Neural cell (in vitro differentiated cells): ENCODE measurements at regions not wholly inside any gene's neighbourhood (a gene's known extent, or its start where the extent isn't known, plus 50 kb on each side); places are given as distances from the start of the nearest gene placed in this dataset.

Source experiments
- H2AFZ ChIP-seq: fragments of 200-600, 300-800 bp; sonication (generic), shearing (Covaris generic); 2 replicates; pipeline ENCODE4 v1.6.0; 2014; ENCODE audit warnings: low read depth, mild to moderate bottlenecking, antibody characterized with exemption, low read length, moderate library complexity
- H3F3A ChIP-seq: fragments of 200-600 bp; shearing (Covaris generic); 2 replicates; pipeline ENCODE4 v1.6.1; 2016; ENCODE audit warnings: mild to moderate bottlenecking, moderate library complexity, mixed read lengths, antibody characterized with exemption, low read length; ENCODE audit not compliant: insufficient read depth, poor library complexity, severe bottlenecking
- H3K27ac ChIP-seq: fragments of 200-600, 300-800 bp; sonication (generic), shearing (Covaris generic); 2 replicates; pipeline ENCODE4 v1.5.1; 2014; ENCODE audit warnings: mild to moderate bottlenecking, low read length, moderate library complexity
- H3K27me3 ChIP-seq: fragments of 300-800, 200-600 bp; sonication (generic), shearing (Covaris generic); 2 replicates; pipeline ENCODE4 v1.6.0; 2014; ENCODE audit warnings: mild to moderate bottlenecking, low read depth, low read length, moderate library complexity; ENCODE audit not compliant: insufficient read depth
- H3K36me3 ChIP-seq: fragments of 300-800, 200-600 bp; sonication (generic), shearing (Covaris generic); 2 replicates; pipeline ENCODE4 v1.5.1; 2014; ENCODE audit warnings: mild to moderate bottlenecking, antibody characterized with exemption, low read length, moderate library complexity; ENCODE audit not compliant: insufficient read depth
- H3K4me2 ChIP-seq: fragments of 300-800, 200-600 bp; sonication (generic), shearing (Covaris generic); 2 replicates; pipeline ENCODE4 v1.6.0; 2014; ENCODE audit warnings: mild to moderate bottlenecking, low read length
- H3K4me3 ChIP-seq: fragments of 300-800, 200-600 bp; sonication (generic), shearing (Covaris generic); 2 replicates; pipeline ENCODE4 v1.5.1; 2014; ENCODE audit warnings: mild to moderate bottlenecking, low read length, moderate library complexity
- H3K79me2 ChIP-seq: fragments of 200-600 bp; shearing (Covaris generic); replicated peaks from 2 replicates; pipeline ENCODE4 v1.6.0; 2014; ENCODE audit warnings: mild to moderate bottlenecking, low read length, moderate library complexity; ENCODE audit not compliant: insufficient read depth
- H3K9ac ChIP-seq: fragments of 300-800, 200-600 bp; sonication (generic), shearing (Covaris generic); 2 replicates; pipeline ENCODE4 v1.6.1; 2016; ENCODE audit warnings: mild to moderate bottlenecking, low read length, mixed read lengths
- H3K9me2 ChIP-seq: fragments of 200-600 bp; shearing (Covaris generic); 2 replicates; pipeline ENCODE4 v1.6.1; 2016; ENCODE audit warnings: mild to moderate bottlenecking, low read length, mixed read lengths; ENCODE audit not compliant: insufficient read depth
- H3K9me3 ChIP-seq: fragments of 200-600, 300-800 bp; sonication (generic), shearing (Covaris generic); 2 replicates; pipeline ENCODE4 v1.6.1; 2016; ENCODE audit warnings: mild to moderate bottlenecking, mixed run types, low read length, moderate library complexity, mixed read lengths
- H4K20me1 ChIP-seq: fragments of 200-600 bp; shearing (Covaris generic); 2 replicates; pipeline ENCODE4 v1.6.1; 2016; ENCODE audit warnings: mild to moderate bottlenecking, mixed run types; ENCODE audit not compliant: insufficient read depth
- EP300 ChIP-seq: fragments of 450-650 bp; conservative IDR thresholded peaks from 2 replicates; pipeline ENCODE4 v1.6.1; 2014; ENCODE audit warnings: antibody characterized with exemption, mild to moderate bottlenecking, moderate library complexity; ENCODE audit not compliant: poor library complexity, severe bottlenecking
- EZH2 ChIP-seq: fragments of 200-600, 300-800 bp; shearing (Covaris generic), sonication (generic); IDR thresholded peaks from 2 replicates; pipeline ENCODE4 v1.6.1; 2014; ENCODE audit warnings: antibody characterized with exemption, low read length, borderline replicate concordance, mild to moderate bottlenecking; ENCODE audit not compliant: insufficient read depth, poor library complexity, severe bottlenecking
- MXI1 ChIP-seq: fragments of 450-650 bp; conservative IDR thresholded peaks from 2 replicates; pipeline ENCODE4 v1.6.1; 2014; ENCODE audit warnings: antibody characterized with exemption, mild to moderate bottlenecking; ENCODE audit not compliant: poor library complexity, severe bottlenecking
- POLR2AphosphoS5 ChIP-seq: IDR thresholded peaks from 2 replicates; pipeline ENCODE4 v1.6.1; 2012
- RAD21 ChIP-seq: fragments of 450-650 bp; conservative IDR thresholded peaks from 2 replicates; pipeline ENCODE4 v1.6.1; 2014; ENCODE audit warnings: antibody characterized with exemption, mild to moderate bottlenecking, moderate library complexity
- SMC3 ChIP-seq: fragments of 450-650 bp; conservative IDR thresholded peaks from 2 replicates; pipeline ENCODE4 v1.6.1; 2014; ENCODE audit warnings: antibody characterized with exemption, mild to moderate bottlenecking, moderate library complexity; ENCODE audit not compliant: poor library complexity
- TAF1 ChIP-seq: IDR thresholded peaks from 2 replicates; pipeline ENCODE4 v1.6.1; 2012; ENCODE audit warnings: low read depth
- TF ChIP-seq, protein P1 (sequence below): fragments of 450-650 bp; IDR thresholded peaks from 2 replicates; pipeline ENCODE4 v1.5.1; 2014; ENCODE audit warnings: antibody characterized with exemption, mild to moderate bottlenecking, moderate library complexity; ENCODE audit not compliant: poor library complexity, severe bottlenecking
- TF ChIP-seq, protein P2 (sequence below): IDR thresholded peaks from 2 replicates; pipeline ENCODE4 v1.6.1; 2012; ENCODE audit warnings: borderline replicate concordance

DNA sequence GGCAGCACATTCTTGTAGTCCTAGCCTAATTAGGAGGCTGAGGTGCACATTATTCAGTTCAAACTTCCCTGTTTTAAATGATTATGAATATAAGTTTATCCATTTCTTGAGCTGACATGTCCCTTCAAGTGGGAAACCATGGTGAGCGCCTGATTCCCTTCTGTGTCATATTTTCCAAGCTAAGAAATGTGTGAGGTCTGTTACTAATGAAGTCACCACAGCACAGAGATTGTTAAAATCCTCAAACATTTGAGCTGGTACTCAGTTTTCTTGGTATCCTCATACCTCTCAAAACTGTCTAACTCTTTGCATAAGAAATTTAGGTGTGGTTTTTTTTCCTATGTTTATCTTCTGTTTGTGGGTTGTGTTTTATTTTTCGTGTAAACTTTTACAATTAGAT lies 926.8 kb downstream of the GATA3 start:
- Histone ChIP-seq H3K79me2 (no peaks in the 10 kb centered on the region), H3F3A (no peaks in the 10 kb centered on the region), H3K9me2 (no peaks in the 10 kb centered on the region), H3K9ac (no peak overlapping the region), H3K4me3 (no peak overlapping the region), H3K27ac (no peak overlapping the region), H4K20me1 (no peaks in the 10 kb centered on the region), H3K4me2 (no peak overlapping the region), H3K36me3 (no peaks in the 10 kb centered on the region), H3K9me3 (no peaks in the 10 kb centered on the region), H2AFZ (no peak overlapping the region), H3K27me3 (no peaks in the 10 kb centered on the region)
- TF ChIP-seq EP300: no peak
- TF ChIP-seq SMC3: no peak
- no peak for TF ChIP-seq TAF1
- TF ChIP-seq RAD21: no peak

DNA sequence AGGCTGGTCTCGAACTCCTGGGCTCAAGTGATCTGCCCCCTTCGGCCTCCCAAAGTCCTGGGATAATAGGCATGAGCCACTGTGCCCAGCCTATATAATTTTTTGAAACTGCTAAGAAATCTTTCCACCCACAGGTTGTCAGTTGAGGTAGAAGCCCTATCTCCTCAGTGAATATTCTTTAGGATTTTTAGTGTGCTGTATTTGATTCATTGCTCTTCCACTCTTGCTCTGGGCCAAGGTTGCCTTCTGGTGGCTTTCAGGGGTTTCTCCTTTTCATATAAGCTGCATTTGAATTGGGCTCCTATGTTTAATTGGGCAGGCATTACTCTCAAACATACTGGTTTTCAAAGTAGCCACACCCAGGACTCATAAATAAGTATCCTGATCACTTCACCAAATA lies 931.2 kb downstream of the GATA3 start:
- Histone ChIP-seq H2AFZ (no peak overlapping the region), H3F3A (no peaks in the 10 kb centered on the region), H3K27me3 (no peaks in the 10 kb centered on the region), H3K9me2 (no peaks in the 10 kb centered on the region), H3K79me2 (no peaks in the 10 kb centered on the region), H3K27ac (no peak overlapping the region), H3K4me2 (no peak overlapping the region), H3K9me3 (no peaks in the 10 kb centered on the region), H3K9ac (no peak overlapping the region), H3K36me3 (no peaks in the 10 kb centered on the region), H4K20me1 (no peaks in the 10 kb centered on the region), H3K4me3 (no peak overlapping the region)
- TF ChIP-seq POLR2AphosphoS5 (no peak), EP300 (no peak), SMC3 (no peak), EZH2 (no peak), MXI1 (no peak), RAD21 (no peak), TAF1 (no peak)
- TF ChIP-seq, protein P1, sequence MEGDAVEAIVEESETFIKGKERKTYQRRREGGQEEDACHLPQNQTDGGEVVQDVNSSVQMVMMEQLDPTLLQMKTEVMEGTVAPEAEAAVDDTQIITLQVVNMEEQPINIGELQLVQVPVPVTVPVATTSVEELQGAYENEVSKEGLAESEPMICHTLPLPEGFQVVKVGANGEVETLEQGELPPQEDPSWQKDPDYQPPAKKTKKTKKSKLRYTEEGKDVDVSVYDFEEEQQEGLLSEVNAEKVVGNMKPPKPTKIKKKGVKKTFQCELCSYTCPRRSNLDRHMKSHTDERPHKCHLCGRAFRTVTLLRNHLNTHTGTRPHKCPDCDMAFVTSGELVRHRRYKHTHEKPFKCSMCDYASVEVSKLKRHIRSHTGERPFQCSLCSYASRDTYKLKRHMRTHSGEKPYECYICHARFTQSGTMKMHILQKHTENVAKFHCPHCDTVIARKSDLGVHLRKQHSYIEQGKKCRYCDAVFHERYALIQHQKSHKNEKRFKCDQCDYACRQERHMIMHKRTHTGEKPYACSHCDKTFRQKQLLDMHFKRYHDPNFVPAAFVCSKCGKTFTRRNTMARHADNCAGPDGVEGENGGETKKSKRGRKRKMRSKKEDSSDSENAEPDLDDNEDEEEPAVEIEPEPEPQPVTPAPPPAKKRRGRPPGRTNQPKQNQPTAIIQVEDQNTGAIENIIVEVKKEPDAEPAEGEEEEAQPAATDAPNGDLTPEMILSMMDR: no peak
- TF ChIP-seq, protein P2, sequence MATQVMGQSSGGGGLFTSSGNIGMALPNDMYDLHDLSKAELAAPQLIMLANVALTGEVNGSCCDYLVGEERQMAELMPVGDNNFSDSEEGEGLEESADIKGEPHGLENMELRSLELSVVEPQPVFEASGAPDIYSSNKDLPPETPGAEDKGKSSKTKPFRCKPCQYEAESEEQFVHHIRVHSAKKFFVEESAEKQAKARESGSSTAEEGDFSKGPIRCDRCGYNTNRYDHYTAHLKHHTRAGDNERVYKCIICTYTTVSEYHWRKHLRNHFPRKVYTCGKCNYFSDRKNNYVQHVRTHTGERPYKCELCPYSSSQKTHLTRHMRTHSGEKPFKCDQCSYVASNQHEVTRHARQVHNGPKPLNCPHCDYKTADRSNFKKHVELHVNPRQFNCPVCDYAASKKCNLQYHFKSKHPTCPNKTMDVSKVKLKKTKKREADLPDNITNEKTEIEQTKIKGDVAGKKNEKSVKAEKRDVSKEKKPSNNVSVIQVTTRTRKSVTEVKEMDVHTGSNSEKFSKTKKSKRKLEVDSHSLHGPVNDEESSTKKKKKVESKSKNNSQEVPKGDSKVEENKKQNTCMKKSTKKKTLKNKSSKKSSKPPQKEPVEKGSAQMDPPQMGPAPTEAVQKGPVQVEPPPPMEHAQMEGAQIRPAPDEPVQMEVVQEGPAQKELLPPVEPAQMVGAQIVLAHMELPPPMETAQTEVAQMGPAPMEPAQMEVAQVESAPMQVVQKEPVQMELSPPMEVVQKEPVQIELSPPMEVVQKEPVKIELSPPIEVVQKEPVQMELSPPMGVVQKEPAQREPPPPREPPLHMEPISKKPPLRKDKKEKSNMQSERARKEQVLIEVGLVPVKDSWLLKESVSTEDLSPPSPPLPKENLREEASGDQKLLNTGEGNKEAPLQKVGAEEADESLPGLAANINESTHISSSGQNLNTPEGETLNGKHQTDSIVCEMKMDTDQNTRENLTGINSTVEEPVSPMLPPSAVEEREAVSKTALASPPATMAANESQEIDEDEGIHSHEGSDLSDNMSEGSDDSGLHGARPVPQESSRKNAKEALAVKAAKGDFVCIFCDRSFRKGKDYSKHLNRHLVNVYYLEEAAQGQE: no peak

DNA sequence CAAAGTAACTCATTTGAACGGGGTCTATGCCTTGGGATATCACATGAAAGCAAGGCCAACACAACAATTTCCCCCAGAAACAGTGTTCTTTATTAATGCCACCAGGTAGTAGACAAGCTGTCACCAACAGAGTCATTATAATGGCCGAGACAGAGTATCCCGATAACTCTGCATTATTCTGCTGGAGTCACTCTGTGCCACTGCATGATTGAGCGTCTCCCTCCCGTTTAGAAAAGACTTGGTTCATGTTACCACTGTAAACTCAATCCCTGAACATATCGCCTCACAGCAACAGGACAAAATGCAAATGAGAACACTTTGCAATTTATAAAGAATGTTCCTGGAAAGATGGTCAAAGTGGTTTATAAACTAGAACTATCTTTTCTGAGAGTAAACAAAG lies 932.5 kb downstream of the GATA3 start:
- H2AFZ ChIP-seq: no peak overlapping the region
- no peaks in the 10 kb centered on the region for H3K36me3 ChIP-seq
- H3F3A ChIP-seq: no peaks in the 10 kb centered on the region
- H3K9me3 ChIP-seq: no peaks in the 10 kb centered on the region
- no peaks in the 10 kb centered on the region for H3K79me2 ChIP-seq
- H3K9me2 ChIP-seq: no peaks in the 10 kb centered on the region
- H4K20me1 ChIP-seq: no peaks in the 10 kb centered on the region
- H3K4me2 ChIP-seq: no peak overlapping the region
- H3K4me3 ChIP-seq: no peak overlapping the region
- TF ChIP-seq, protein P2: no peak
- TF ChIP-seq, protein P1: no peak
- no peak for TF ChIP-seq EP300
- no peak for TF ChIP-seq EZH2
- H3K9ac ChIP-seq: no peak overlapping the region
- no peaks in the 10 kb centered on the region for H3K27me3 ChIP-seq
- H3K27ac ChIP-seq: no peak overlapping the region
